Panc1 (cell line): ENCODE measurements at regions not wholly inside any gene's neighbourhood (a gene's known extent, or its start where the extent isn't known, plus 50 kb on each side); places are given as distances from the start of the nearest gene placed in this dataset.

ENCODE experiments used
- ATAC-seq: fragments of 200-7000 bp; cut with Tn5 transposase; 2 replicates; pipeline ENCODE4 v1.9.1; 2020; ENCODE audit warnings: mild to moderate bottlenecking, moderate library complexity
- BruUV-seq: library from RNA; stranded (reverse); fragments of 400-500 nt; replicated peaks from 2 replicates; lab custom pipeline; 2021; lab: Mats Ljungman, UMichigan
- CTCF ChIA-PET: fragments of 300-600 bp; sonication (Branson Sonifier 250); formaldehyde crosslinking; loops from one replicate; lab custom pipeline; 2022; ENCODE audit warnings: antibody characterized with exemption; lab: Charles Lee
- POLR2A ChIA-PET: fragments of 300-600 bp; sonication (Branson Sonifier 250); formaldehyde crosslinking; loops from one replicate; lab custom pipeline; 2022; ENCODE audit warnings: antibody characterized with exemption; lab: Charles Lee
- DNase-seq: peaks from one replicate; pipeline ENCODE4 v3.0.0-alpha.2; 2010; ENCODE audit warnings: low read depth, low spot score
- H3K27ac ChIP-seq: 2 replicates; pipeline ENCODE4 v1.5.1; 2011; ENCODE audit warnings: mild to moderate bottlenecking, low read length, inconsistent platforms
- H3K27me3 ChIP-seq: fragments of 200-500 bp; sonication (Bioruptor generic); 2 replicates; pipeline ENCODE4 v1.6.0; 2014; ENCODE audit warnings: low read length, inconsistent platforms; ENCODE audit not compliant: control insufficient read depth, insufficient read depth
- H3K36me3 ChIP-seq: fragments of 200-500 bp; sonication (Bioruptor generic); 2 replicates; pipeline ENCODE4 v1.5.1; 2014; ENCODE audit warnings: inconsistent platforms, mild to moderate bottlenecking, low read length, moderate library complexity; ENCODE audit not compliant: control insufficient read depth, insufficient read depth
- H3K4me1 ChIP-seq: 2 replicates; pipeline ENCODE4 v1.5.1; 2011; ENCODE audit warnings: inconsistent platforms, mild to moderate bottlenecking, low read length, moderate library complexity; ENCODE audit not compliant: control insufficient read depth, insufficient read depth
- H3K4me3 ChIP-seq, 2 experiments: 2 replicates each; pipeline ENCODE4 v1.5.1; 2011 to 2012; ENCODE audit warnings: low read depth in 2 of 2, low read length in 2 of 2, mild to moderate bottlenecking in 2 of 2, inconsistent platforms in 1 of 2, moderate library complexity in 1 of 2
- H3K9me3 ChIP-seq: fragments of 200-500 bp; sonication (Bioruptor generic); 2 replicates; pipeline ENCODE4 v1.5.1; 2014; ENCODE audit warnings: low read depth, mild to moderate bottlenecking, inconsistent platforms, low read length, moderate library complexity; ENCODE audit not compliant: control insufficient read depth, insufficient read depth
- CTCF ChIP-seq: fragments of 450-650 bp; IDR thresholded peaks from 2 replicates; pipeline ENCODE4 v1.5.1; 2017; ENCODE audit warnings: mild to moderate bottlenecking
- POLR2AphosphoS5 ChIP-seq: IDR thresholded peaks from 2 replicates; pipeline ENCODE4 v1.6.1; 2012; ENCODE audit warnings: mild to moderate bottlenecking, low read depth, low read length, moderate library complexity
- REST ChIP-seq, 2 experiments: IDR thresholded peaks; 2 replicates each; pipeline ENCODE4 v1.6.1; 2011 to 2012; ENCODE audit warnings: low read depth in 2 of 2, control low read depth in 1 of 2, low read length in 1 of 2, mild to moderate bottlenecking in 1 of 2, moderate library complexity in 1 of 2; ENCODE audit not compliant: insufficient read depth in 1 of 2
- SIN3A ChIP-seq: IDR thresholded peaks from 2 replicates; pipeline ENCODE4 v1.6.1; 2012; ENCODE audit warnings: low read depth, mild to moderate bottlenecking, low read length, moderate library complexity, borderline replicate concordance; ENCODE audit not compliant: insufficient read depth
- TCF7L2 ChIP-seq: IDR thresholded peaks from 2 replicates; pipeline ENCODE4 v1.6.1; 2011; ENCODE audit warnings: mild to moderate bottlenecking, low read depth, low read length, inconsistent platforms
- in situ Hi-C: cut with HindIII; loops from 2 replicates; pipeline ENCODE4 v1.10.0; 2016; ENCODE audit warnings: low sequenced_read_pairs, low pct_unique_long_range_greater_than_20kb
- intact Hi-C: fragments of 100-400 bp; cut with micrococcal nuclease; formaldehyde crosslinking; loops from one replicate; pipeline ENCODE4 v1.10.0; 2022; ENCODE audit not compliant: unreplicated experiment

GRCh38 chr5:124398460-124398859 is 348.0 kb downstream of the ZNF608 start:
- H3K27ac ChIP-seq, result no peak overlapping the region
- no TSS peak for BruUV-seq
- no peak for DNase-seq
- intact Hi-C loops, result no loop called here
- ChIA-PET CTCF (no interaction called here), POLR2A (no interaction called here)
- no peaks in the 10 kb centered on the region for H3K4me1 ChIP-seq
- in situ Hi-C loops, result no loop called here
- H3K27me3 ChIP-seq, result no peaks in the 10 kb centered on the region
- no peak for ATAC-seq
- TF ChIP-seq SIN3A (no peak), REST (IDR thresholded peaks at IDR 0.05; ENCODE audit: insufficient read depth in 1 of 2, low read depth in 2 of 2, low read length in 1 of 2) (no peak), TCF7L2 (no peak), CTCF (no peak), POLR2AphosphoS5 (no peak)
- no peak overlapping the region for H3K4me3 ChIP-seq
- no peaks in the 10 kb centered on the region for H3K36me3 ChIP-seq
- no peaks in the 10 kb centered on the region for H3K9me3 ChIP-seq

- in situ Hi-C loops, result no loop called here
Observed at GRCh38 chr5:124397317-124397716, 349.1 kb downstream of the ZNF608 start.

More at GRCh38 chr5:124397317-124397716, 349.1 kb downstream of the ZNF608 start:
- DNase-seq, result no peak
- ChIA-PET CTCF (no interaction called here), POLR2A (no interaction called here)
- ATAC-seq, result no peak
- no peaks in the 10 kb centered on the region for H3K4me1 ChIP-seq
- BruUV-seq, result no TSS peak
- intact Hi-C loops, result no loop called here
- no peak overlapping the region for H3K4me3 ChIP-seq
- no peaks in the 10 kb centered on the region for H3K9me3 ChIP-seq
- H3K27ac ChIP-seq, result no peak overlapping the region; the same call in 1 of the 2 replicates
- no peak for TF ChIP-seq CTCF
- no peak for TF ChIP-seq TCF7L2
- no peak for TF ChIP-seq POLR2AphosphoS5
- H3K27me3 ChIP-seq, result no peaks in the 10 kb centered on the region
- no peaks in the 10 kb centered on the region for H3K36me3 ChIP-seq
